ENCODE measurements at regions not wholly inside any gene's neighbourhood (a gene's known extent, or its start where the extent isn't known, plus 50 kb on each side); places are given as distances from the start of the nearest gene placed in this dataset.

DNA sequence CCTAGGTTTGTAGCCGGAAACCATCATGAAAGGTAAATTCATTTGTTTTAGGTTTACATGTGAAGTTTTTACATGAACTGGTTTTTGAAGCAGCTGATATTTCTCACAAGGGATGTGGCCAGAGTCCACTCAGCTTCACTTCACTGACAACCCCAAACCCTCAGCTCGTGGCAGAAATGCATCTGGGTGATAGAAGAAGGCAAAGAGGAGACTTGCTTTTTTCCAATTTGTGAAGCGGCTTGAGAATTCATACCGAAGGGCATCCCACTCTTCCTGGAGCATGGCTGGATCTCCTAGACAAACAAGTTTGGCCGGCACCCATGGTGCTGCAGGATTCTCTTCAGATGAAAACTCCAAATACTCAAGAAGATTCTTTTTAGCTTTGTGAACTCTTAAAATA lies 392.8 kb upstream of the CNR1 start:
- no peak overlapping the region for H3K27ac Mint-ChIP-seq
- H3K9me3 Mint-ChIP-seq = no peaks in the 10 kb centered on the region
- no peaks in the 10 kb centered on the region for H3K27me3 Mint-ChIP-seq
- H3K4me1 Mint-ChIP-seq = no peaks in the 10 kb centered on the region
- no peak for DNase-seq
- H3K4me3 Mint-ChIP-seq = no peak overlapping the region
- POLR2A ChIA-PET = no interaction called here
- ATAC-seq (ENCODE audit: low read depth) = no peak
- H3K36me3 Mint-ChIP-seq = no peaks in the 10 kb centered on the region

DNA sequence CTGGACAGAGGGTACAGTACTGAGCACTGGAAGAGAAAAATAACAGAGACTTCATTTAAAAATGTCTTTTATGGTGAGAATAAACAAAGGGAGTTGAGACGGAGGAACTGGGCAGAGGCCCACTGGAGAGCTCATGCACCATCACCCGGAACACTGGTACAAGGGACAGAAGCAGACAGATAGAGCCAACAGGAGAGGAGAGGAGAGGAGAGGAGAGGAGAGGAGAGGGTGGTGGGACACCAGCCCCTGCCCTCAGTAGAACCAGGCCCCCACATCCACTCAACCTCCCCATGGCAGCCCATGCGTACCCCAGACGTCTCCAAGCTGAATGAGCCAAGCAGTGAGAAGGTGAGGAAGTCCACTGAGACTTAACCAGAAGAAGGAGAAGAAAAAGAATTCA lies 390.5 kb upstream of the CNR1 start:
- Mint-ChIP-seq H3K4me1 (no peaks in the 10 kb centered on the region), H3K9me3 (no peaks in the 10 kb centered on the region), H3K36me3 (no peaks in the 10 kb centered on the region), H3K27ac (no peak overlapping the region), H3K27me3 (no peaks in the 10 kb centered on the region), H3K4me3 (no peak overlapping the region)
- DNase-seq (no peak), ATAC-seq (ENCODE audit: low read depth) (no peak)
- POLR2A ChIA-PET = no interaction called here

DNA sequence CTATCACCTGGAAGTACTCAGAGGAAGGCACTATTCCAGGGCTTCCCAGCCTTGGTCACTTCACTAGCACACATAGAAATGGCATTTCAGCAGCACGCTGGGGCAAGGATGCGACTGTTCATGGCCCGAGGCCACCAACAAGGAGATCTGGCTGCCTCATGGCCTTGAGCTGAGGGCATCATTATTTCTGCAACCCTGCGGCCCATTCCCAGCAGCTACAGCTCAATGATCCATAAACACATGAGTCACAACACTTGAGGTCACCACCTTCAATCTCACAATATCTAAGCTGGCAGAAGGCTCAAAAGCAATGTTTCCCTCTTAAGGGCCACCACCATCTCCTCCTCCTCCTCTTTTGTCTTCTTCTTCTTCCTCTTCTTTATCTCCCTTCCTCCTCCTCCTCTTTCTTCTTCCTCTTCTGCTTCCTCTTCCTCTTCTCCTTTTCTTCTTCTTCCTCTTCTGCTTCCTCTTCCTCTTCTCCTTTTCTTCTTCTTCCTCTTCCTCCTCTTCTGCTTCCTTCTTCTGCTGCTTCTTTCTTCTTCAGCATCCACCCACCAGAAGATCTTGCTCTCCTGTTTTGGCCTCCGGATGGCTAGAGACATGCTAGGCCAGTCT lies 382.9 kb upstream of the CNR1 start:
- ATAC-seq (ENCODE audit: low read depth) (no peak), DNase-seq (no peak)
- H3K4me3 Mint-ChIP-seq = no peak overlapping the region
- peaks cover 4% of the 10 kb centered on the region for H3K27me3 Mint-ChIP-seq
- H3K9me3 Mint-ChIP-seq = peaks cover 7% of the 10 kb centered on the region
- H3K36me3 Mint-ChIP-seq = no peaks in the 10 kb centered on the region
- H3K27ac Mint-ChIP-seq = no peak overlapping the region
- H3K4me1 Mint-ChIP-seq = no peaks in the 10 kb centered on the region
- POLR2A ChIA-PET = interaction anchor here (0.6 kb wide), 1 partner anchor 726 kb away, joined by 4 read pairs; no protein-coding TSS in a partner anchor

GRCh38 chr6:88547768-88548167 lies 381.6 kb upstream of the CNR1 start:
- H3K9me3 Mint-ChIP-seq = peaks cover 7% of the 10 kb centered on the region
- no peak for DNase-seq
- H3K27me3 Mint-ChIP-seq = peaks cover 4% of the 10 kb centered on the region
- H3K4me1 Mint-ChIP-seq = no peaks in the 10 kb centered on the region
- H3K27ac Mint-ChIP-seq = no peak overlapping the region
- H3K36me3 Mint-ChIP-seq = no peaks in the 10 kb centered on the region
- POLR2A ChIA-PET = no interaction called here
- H3K4me3 Mint-ChIP-seq = no peak overlapping the region
- no peak for ATAC-seq (ENCODE audit: low read depth)

GRCh38 chr6:88545991-88546390 lies 379.8 kb upstream of the CNR1 start:
- DNase-seq (no peak), ATAC-seq (ENCODE audit: low read depth) (no peak)
- Mint-ChIP-seq H3K27ac (no peak overlapping the region), H3K36me3 (no peaks in the 10 kb centered on the region), H3K9me3 (peaks cover 7% of the 10 kb centered on the region), H3K4me3 (no peak overlapping the region), H3K27me3 (peaks cover 4% of the 10 kb centered on the region), H3K4me1 (no peaks in the 10 kb centered on the region)
- POLR2A ChIA-PET = no interaction called here

- no peak overlapping the region for H3K4me3 Mint-ChIP-seq
- no peaks in the 10 kb centered on the region for H3K4me1 Mint-ChIP-seq
- H3K27ac Mint-ChIP-seq = no peak overlapping the region
- POLR2A ChIA-PET = no interaction called here
- peaks cover 7% of the 10 kb centered on the region for H3K9me3 Mint-ChIP-seq
- DNase-seq (no peak), ATAC-seq (ENCODE audit: low read depth) (no peak)
- H3K36me3 Mint-ChIP-seq = no peaks in the 10 kb centered on the region
- peaks cover 4% of the 10 kb centered on the region for H3K27me3 Mint-ChIP-seq
These were observed 379.0 kb upstream of the CNR1 start for GRCh38 chr6:88544986-88545612.

DNA sequence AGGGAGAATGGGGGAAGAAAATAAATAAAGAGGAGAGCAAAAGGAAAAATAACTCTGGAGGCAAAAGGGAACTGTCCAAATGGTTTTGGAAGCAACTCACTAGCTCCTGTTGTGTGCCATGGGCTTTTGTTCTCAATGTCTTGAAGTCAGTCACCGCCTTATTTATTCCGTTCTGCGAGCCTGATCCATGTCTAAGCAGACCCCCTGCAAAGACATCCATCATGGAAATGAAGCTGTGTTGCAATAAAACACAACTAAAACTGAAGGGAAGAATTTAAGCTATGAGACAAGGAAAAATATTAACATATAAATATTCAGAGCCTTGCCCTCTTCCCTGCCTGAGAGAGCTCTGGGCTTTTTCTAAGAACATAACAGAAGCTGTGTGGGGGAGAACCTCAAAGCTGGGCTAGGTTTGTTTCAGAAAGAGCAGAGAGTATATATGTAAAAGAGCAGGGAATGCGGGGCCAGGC lies 373.2 kb upstream of the CNR1 start:
- no peak for ATAC-seq (ENCODE audit: low read depth)
- peaks cover 10% of the 10 kb centered on the region for H3K27me3 Mint-ChIP-seq
- H3K4me3 Mint-ChIP-seq = no peak overlapping the region
- DNase-seq = no peak
- H3K27ac Mint-ChIP-seq = no peak overlapping the region
- no peaks in the 10 kb centered on the region for H3K4me1 Mint-ChIP-seq
- H3K36me3 Mint-ChIP-seq = no peaks in the 10 kb centered on the region
- POLR2A ChIA-PET = no interaction called here
- H3K9me3 Mint-ChIP-seq = peaks cover under 1% of the 10 kb centered on the region

- Mint-ChIP-seq H3K4me1 (no peaks in the 10 kb centered on the region), H3K27me3 (peaks cover 12% of the 10 kb centered on the region), H3K4me3 (no peak overlapping the region), H3K36me3 (no peaks in the 10 kb centered on the region), H3K9me3 (peaks cover 1% of the 10 kb centered on the region), H3K27ac (no peak overlapping the region)
- POLR2A ChIA-PET = no interaction called here
- ATAC-seq (ENCODE audit: low read depth) (no peak), DNase-seq (no peak)
These were observed 372.7 kb upstream of the CNR1 start for GRCh38 chr6:88538840-88539239.

DNA sequence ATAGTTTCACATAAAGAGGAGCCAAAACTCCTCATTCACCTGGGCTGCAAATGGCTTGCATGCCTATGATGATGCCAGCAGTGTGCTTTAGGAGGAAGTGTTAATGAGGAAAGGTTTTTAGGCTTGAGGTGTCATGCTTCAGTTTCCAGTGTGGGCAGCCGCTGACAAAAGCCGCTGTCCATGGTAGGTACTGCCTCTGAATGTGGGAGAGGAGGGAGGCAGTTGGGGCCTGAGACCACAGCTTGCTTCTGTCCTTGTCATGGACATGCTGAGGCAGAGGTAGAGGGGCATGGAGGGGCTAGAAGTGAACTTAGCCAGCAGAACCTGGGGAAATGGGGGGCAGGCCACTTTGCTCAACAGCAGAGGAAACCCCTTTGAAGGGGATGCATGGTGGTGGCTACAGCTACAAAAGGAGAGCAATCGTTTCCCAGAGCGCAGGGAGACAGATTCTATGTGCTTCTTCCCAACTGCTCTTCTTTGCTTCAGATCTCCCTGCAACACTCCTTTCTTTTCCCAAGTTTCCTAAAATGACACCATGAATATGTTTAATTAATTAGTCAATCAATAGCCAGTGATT lies 372.1 kb upstream of the CNR1 start:
- Mint-ChIP-seq H3K27ac (no peak overlapping the region), H3K27me3 (peaks cover 12% of the 10 kb centered on the region), H3K4me1 (no peaks in the 10 kb centered on the region), H3K36me3 (no peaks in the 10 kb centered on the region), H3K9me3 (peaks cover 1% of the 10 kb centered on the region), H3K4me3 (no peak overlapping the region)
- DNase-seq = no peak
- ATAC-seq (ENCODE audit: low read depth) = no peak
- POLR2A ChIA-PET = no interaction called here

DNA sequence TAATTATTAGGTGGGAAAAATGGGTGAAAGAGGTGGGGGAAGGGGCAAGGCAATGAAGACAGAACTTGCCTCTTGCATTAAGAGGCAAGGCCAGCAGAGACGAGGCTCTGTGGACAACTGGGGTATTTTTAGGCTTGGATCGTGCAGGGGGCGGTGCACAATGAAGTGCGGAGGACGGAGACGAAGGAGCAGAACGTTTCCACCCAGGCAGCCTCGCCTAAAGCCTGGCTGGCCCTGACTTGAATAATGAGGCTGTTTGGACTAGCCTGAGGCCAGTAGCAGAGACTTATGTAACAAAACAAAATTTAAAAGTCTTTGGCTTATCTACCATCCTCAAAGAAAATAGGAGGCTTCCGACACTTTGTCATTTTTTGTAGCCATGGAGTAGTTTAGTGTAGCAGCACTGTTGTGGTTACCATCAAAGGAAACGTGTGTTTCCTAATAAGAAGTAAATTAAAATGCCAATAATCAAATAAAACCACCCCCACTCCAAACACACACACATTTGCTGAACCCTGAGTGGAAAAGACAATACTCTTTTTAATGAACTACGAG lies 370.0 kb upstream of the CNR1 start:
- ATAC-seq (ENCODE audit: low read depth) (no peak), DNase-seq (no peak)
- POLR2A ChIA-PET = no interaction called here
- H3K4me3 Mint-ChIP-seq = no peak overlapping the region
- H3K4me1 Mint-ChIP-seq = no peaks in the 10 kb centered on the region
- H3K36me3 Mint-ChIP-seq = no peaks in the 10 kb centered on the region
- H3K27ac Mint-ChIP-seq = no peak overlapping the region
- peaks cover 1% of the 10 kb centered on the region for H3K9me3 Mint-ChIP-seq
- H3K27me3 Mint-ChIP-seq = peaks cover 12% of the 10 kb centered on the region

DNA sequence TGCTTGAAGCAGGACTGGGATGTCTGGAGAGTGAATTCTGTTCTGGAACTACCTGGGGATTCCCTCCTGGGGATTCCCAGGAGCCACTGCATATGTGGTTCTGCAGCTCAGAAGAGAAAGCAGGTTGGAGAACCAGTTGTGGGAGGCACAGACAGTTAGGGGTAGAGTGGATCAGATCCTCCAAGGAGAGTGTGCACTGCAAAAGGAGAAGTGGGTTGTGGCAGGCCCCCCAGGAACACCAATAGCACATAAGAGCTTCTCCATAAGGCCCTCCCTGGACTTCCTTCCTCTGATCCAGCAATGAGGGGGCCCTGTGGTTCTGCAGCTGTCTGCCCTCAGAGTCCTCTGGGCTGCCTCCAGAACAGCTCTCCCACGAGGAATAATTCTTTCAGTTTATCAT lies 369.2 kb upstream of the CNR1 start:
- H3K4me3 Mint-ChIP-seq = no peak overlapping the region
- POLR2A ChIA-PET = no interaction called here
- DNase-seq (no peak), ATAC-seq (ENCODE audit: low read depth) (no peak)
- peaks cover 12% of the 10 kb centered on the region for H3K27me3 Mint-ChIP-seq
- H3K27ac Mint-ChIP-seq = no peak overlapping the region
- H3K9me3 Mint-ChIP-seq = peaks cover 1% of the 10 kb centered on the region
- H3K36me3 Mint-ChIP-seq = no peaks in the 10 kb centered on the region
- no peaks in the 10 kb centered on the region for H3K4me1 Mint-ChIP-seq

DNA sequence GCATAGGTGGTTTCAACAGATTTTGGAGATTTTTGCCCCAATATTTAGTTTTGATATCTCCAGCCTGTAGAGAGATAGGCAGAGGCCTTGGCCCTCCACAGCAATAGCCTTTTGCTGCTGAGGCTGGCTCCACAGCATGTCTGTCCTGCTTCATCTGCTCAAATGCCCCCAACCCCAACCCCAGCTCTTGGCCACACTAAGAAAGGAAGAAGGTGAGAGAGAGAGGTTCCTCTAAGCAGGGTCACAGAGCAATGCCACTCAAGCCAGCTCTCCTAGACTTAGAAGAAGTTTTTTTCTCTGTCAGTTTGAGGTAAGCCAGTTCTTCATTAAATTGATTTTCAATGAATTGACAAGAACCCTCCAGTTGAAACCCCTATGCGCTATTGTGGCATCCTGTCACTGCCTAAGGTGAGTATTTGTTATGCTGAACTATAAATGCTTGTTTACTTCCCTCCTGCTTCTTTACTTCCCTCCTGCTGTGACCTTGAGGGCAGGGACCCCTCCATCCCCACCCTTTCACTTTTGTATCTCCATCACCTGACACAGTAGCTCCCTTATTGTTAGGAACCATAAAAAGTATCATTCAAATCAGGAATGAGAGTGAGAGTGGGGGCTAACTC lies 366.2 kb upstream of the CNR1 start:
- H3K27me3 Mint-ChIP-seq = peaks cover 12% of the 10 kb centered on the region
- peaks cover 1% of the 10 kb centered on the region for H3K9me3 Mint-ChIP-seq
- ATAC-seq (ENCODE audit: low read depth) (no peak), DNase-seq (no peak)
- H3K27ac Mint-ChIP-seq = no peak overlapping the region
- H3K36me3 Mint-ChIP-seq = no peaks in the 10 kb centered on the region
- H3K4me3 Mint-ChIP-seq = no peak overlapping the region
- POLR2A ChIA-PET = no interaction called here
- H3K4me1 Mint-ChIP-seq = no peaks in the 10 kb centered on the region

DNA sequence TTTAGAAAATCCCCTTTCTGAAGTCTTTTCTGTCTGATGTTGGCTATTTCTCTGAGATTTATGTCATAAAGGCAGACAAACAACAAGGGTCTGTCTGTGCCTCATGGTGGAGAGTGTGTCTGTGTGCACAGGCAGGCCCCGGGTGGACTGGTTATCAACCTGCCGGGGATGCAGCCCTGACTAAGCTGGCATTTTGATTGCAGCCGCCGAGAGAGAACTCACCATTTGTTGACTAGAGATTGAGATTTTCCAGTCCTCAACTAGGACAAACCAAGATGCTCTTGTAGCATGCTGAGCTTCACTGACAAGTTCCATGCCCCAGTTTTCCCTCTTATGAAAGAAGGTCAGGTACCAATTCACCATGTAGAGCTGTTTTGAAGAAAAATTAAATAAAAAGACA lies 363.6 kb upstream of the CNR1 start:
- H3K27ac Mint-ChIP-seq = no peak overlapping the region
- POLR2A ChIA-PET = no interaction called here
- no peaks in the 10 kb centered on the region for H3K36me3 Mint-ChIP-seq
- ATAC-seq (ENCODE audit: low read depth) = no peak
- peaks cover 4% of the 10 kb centered on the region for H3K9me3 Mint-ChIP-seq
- no peak for DNase-seq
- no peaks in the 10 kb centered on the region for H3K4me1 Mint-ChIP-seq
- H3K4me3 Mint-ChIP-seq = no peak overlapping the region
- H3K27me3 Mint-ChIP-seq = peaks cover 6% of the 10 kb centered on the region

GRCh38 chr6:88520445-88520844 lies 354.3 kb upstream of the CNR1 start:
- no peak for ATAC-seq (ENCODE audit: low read depth)

More at GRCh38 chr6:88520445-88520844, 354.3 kb upstream of the CNR1 start:
- Mint-ChIP-seq H3K4me1 (no peaks in the 10 kb centered on the region), H3K27ac (no peak overlapping the region), H3K27me3 (no peaks in the 10 kb centered on the region), H3K4me3 (no peak overlapping the region), H3K36me3 (no peaks in the 10 kb centered on the region), H3K9me3 (peaks cover 3% of the 10 kb centered on the region)
- no peak for DNase-seq
- POLR2A ChIA-PET = no interaction called here

Data from activated naive CD8-positive, alpha-beta T cell treated with anti-CD3 and anti-CD28 coated beads, Interleukin-2, amount 10 ng/mL, durations not matched to agents 7 days and 5 days (primary cell).